HepG2 (cell line): ENCODE measurements at regions not wholly inside any gene's neighbourhood (a gene's known extent, or its start where the extent isn't known, plus 50 kb on each side); places are given as distances from the start of the nearest gene placed in this dataset.

Experiments used
- ATAC-seq: fragments of 200-7000 bp; cut with Tn5 transposase; 3 replicates; pipeline ENCODE4 v1.9.1; 2020; ENCODE audit warnings: mild to moderate bottlenecking, moderate library complexity
- BruUV-seq: library from RNA; stranded (reverse); fragments of 400-500 nt; replicated peaks from 2 replicates; lab custom pipeline; 2021; lab: Mats Ljungman, UMichigan
- CTCF ChIA-PET: fragments of 300-600 bp; formaldehyde crosslinking; extraction: SDS; loops from one replicate; lab custom pipeline; 2021; ENCODE audit warnings: low total read pairs, inconsistent platforms, low intra/inter-chr PET ratio; lab: Yijun Ruan, JAX
- POLR2A ChIA-PET: fragments of 350-600 bp; sonication (Branson Sonifier 250); formaldehyde crosslinking; loops from one replicate; lab custom pipeline; 2020; ENCODE audit warnings: antibody characterized with exemption, inconsistent platforms; lab: Yijun Ruan, JAX
- DNase-seq: peaks from one replicate; pipeline ENCODE4 v3.0.0-alpha.2; 2015; ENCODE audit warnings: low spot score
- FAIRE-seq: peaks from 3 replicates; lab custom pipeline; 2011; peaks lifted over from hg19 to GRCh38; lab: Jason Lieb, UNC
- H2AFZ ChIP-seq: one replicate; pipeline ENCODE4 v1.6.1; 2011; ENCODE audit warnings: low read length, inconsistent platforms
- H3K27ac ChIP-seq: fragments of 300-600 bp; 3 replicates; pipeline ENCODE4 v1.8.0; 2011; ENCODE audit warnings: mixed run types, mild to moderate bottlenecking, mixed read lengths, low read length, inconsistent platforms; ENCODE audit not compliant: insufficient read depth; ENCODE audit errors: extremely low read length
- H3K27me3 ChIP-seq, 2 experiments: fragments of 200-600 bp in 1 of 2; 2 replicates in 1 of 2; 3 replicates in 1 of 2; pipeline versions ENCODE4 v1.6.0 to v1.8.0; 2011; ENCODE audit warnings: low read length in 2 of 2, mild to moderate bottlenecking in 2 of 2, moderate library complexity in 2 of 2, inconsistent platforms in 1 of 2; ENCODE audit not compliant: insufficient read depth in 2 of 2, control insufficient read depth in 1 of 2
- H3K36me3 ChIP-seq, 2 experiments: fragments of 200-600 bp in 1 of 2; replicated peaks in 1 of 2; 2 replicates in 1 of 2; 3 replicates in 1 of 2; pipeline versions ENCODE4 v1.5.1 to v1.8.0; 2011; ENCODE audit warnings: low read length in 2 of 2, inconsistent platforms in 1 of 2; ENCODE audit not compliant: insufficient read depth in 2 of 2, control insufficient read depth in 1 of 2
- H3K4me1 ChIP-seq: 2 replicates; pipeline ENCODE4 v1.5.1; 2012; ENCODE audit warnings: low read length, inconsistent platforms; ENCODE audit not compliant: insufficient read depth
- H3K4me2 ChIP-seq: 2 replicates; pipeline ENCODE4 v1.6.0; 2011; ENCODE audit warnings: low read depth, low read length, inconsistent platforms
- H3K4me3 ChIP-seq, 3 experiments: fragments of 200-600 bp in 1 of 3; sonication (generic), shearing (Covaris generic) in 1 of 3; replicated peaks in 1 of 3; 2 replicates each; pipeline ENCODE4 v1.5.1; 2011 to 2016; ENCODE audit warnings: low read length in 3 of 3, inconsistent platforms in 2 of 3, low read depth in 2 of 3, mild to moderate bottlenecking in 2 of 3, control low read depth in 1 of 3, mixed read lengths in 1 of 3; ENCODE audit not compliant: insufficient read depth in 1 of 3
- H3K79me2 ChIP-seq: one replicate; pipeline ENCODE4 v1.6.1; 2011; ENCODE audit warnings: low read length, inconsistent platforms; ENCODE audit not compliant: insufficient read depth
- H3K9ac ChIP-seq: 2 replicates; pipeline ENCODE4 v1.6.0; 2011; ENCODE audit warnings: mild to moderate bottlenecking, low read depth, low read length, inconsistent platforms; ENCODE audit not compliant: insufficient read depth
- H3K9me3 ChIP-seq: 2 replicates; pipeline ENCODE4 v1.5.1; 2012; ENCODE audit warnings: mild to moderate bottlenecking, low read length
- H4K20me1 ChIP-seq: 2 replicates; pipeline ENCODE4 v1.6.0; 2011; ENCODE audit warnings: inconsistent platforms, mild to moderate bottlenecking, low read length, moderate library complexity; ENCODE audit not compliant: insufficient read depth
- BATF2 ChIP-seq: sonication (generic); formaldehyde crosslinking; IDR thresholded peaks from 2 replicates; pipeline ENCODE4 v1.8.0; 2022; ENCODE audit warnings: mild to moderate bottlenecking, missing genetic modification reagents, moderate library complexity
- ESRRA ChIP-seq: sonication (generic); formaldehyde crosslinking; IDR thresholded peaks from 2 replicates; pipeline ENCODE4 v1.5.1; 2020; ENCODE audit warnings: mild to moderate bottlenecking, low read depth, missing genetic modification reagents
- GABPB1 ChIP-seq: IDR thresholded peaks from 2 replicates; pipeline ENCODE4 v1.6.1; 2016; ENCODE audit warnings: mild to moderate bottlenecking, missing genetic modification reagents, moderate library complexity, missing compliant biosample characterization
- HINFP ChIP-seq: sonication (generic); formaldehyde crosslinking; IDR thresholded peaks from 2 replicates; pipeline ENCODE4 v1.4.0; 2020; ENCODE audit warnings: low read depth, mild to moderate bottlenecking, missing genetic modification reagents
- JUN ChIP-seq: sonication (generic); formaldehyde crosslinking; IDR thresholded peaks from 2 replicates; pipeline ENCODE4 v1.4.0; 2020; ENCODE audit warnings: mild to moderate bottlenecking, missing genetic modification reagents
- NFIB ChIP-seq: sonication (generic); formaldehyde crosslinking; IDR thresholded peaks from 2 replicates; pipeline ENCODE4 v1.9.0; 2021; ENCODE audit warnings: missing genetic modification reagents, mild to moderate bottlenecking, borderline replicate concordance
- NFYB ChIP-seq: sonication (generic); formaldehyde crosslinking; IDR thresholded peaks from 2 replicates; pipeline ENCODE4 v1.4.0; 2020; ENCODE audit warnings: missing genetic modification reagents
- PHB2 ChIP-seq: fragments of 450-650 bp; IDR thresholded peaks from 2 replicates; pipeline ENCODE4 v1.6.1; 2018; ENCODE audit not compliant: partially characterized antibody
- PHF21A ChIP-seq: sonication (generic); formaldehyde crosslinking; IDR thresholded peaks from 2 replicates; pipeline ENCODE4 v1.5.0; 2020; ENCODE audit warnings: mild to moderate bottlenecking, missing genetic modification reagents
- POLR2AphosphoS5 ChIP-seq: IDR thresholded peaks from 2 replicates; pipeline ENCODE4 v1.6.1; 2012; ENCODE audit warnings: low read depth, low read length
- SIN3A ChIP-seq: IDR thresholded peaks from 2 replicates; pipeline ENCODE4 v1.6.1; 2011; ENCODE audit warnings: low read depth, mild to moderate bottlenecking, control low read depth, low read length, borderline replicate concordance
- SUZ12 ChIP-seq: fragments of 150-350 bp; IDR thresholded peaks from 2 replicates; pipeline ENCODE4 v1.6.1; 2014; ENCODE audit warnings: low read depth, low read length
- ZFP90 ChIP-seq: sonication (generic); formaldehyde crosslinking; IDR thresholded peaks from 2 replicates; pipeline ENCODE4 v1.8.0; 2022; ENCODE audit warnings: missing genetic modification reagents, mild to moderate bottlenecking, inconsistent platforms, borderline replicate concordance
- ZNF562 ChIP-seq: sonication (generic); formaldehyde crosslinking; IDR thresholded peaks from 2 replicates; pipeline ENCODE4 v1.8.0; 2022; ENCODE audit warnings: missing genetic modification reagents, borderline replicate concordance
- ZNF740 ChIP-seq: sonication (generic); formaldehyde crosslinking; IDR thresholded peaks from 2 replicates; pipeline ENCODE4 v1.4.0; 2020; ENCODE audit warnings: missing genetic modification reagents
- ZNF883 ChIP-seq: sonication (generic); formaldehyde crosslinking; IDR thresholded peaks from 2 replicates; pipeline ENCODE4 v1.5.1; 2020; ENCODE audit warnings: mild to moderate bottlenecking, missing genetic modification reagents; ENCODE audit errors: not compliant biosample characterization
- ZSCAN9 ChIP-seq: IDR thresholded peaks from 2 replicates; pipeline ENCODE4 v1.6.1; 2016; ENCODE audit warnings: borderline replicate concordance
- WGBS: methylation state at CpG from one replicate; pipeline ENCODE4 v1.1.6; 2017; ENCODE audit warnings: low lambda C conversion rate; 5-methylcytosine and 5-hydroxymethylcytosine counted together
- in situ Hi-C: cut with HindIII; loops from 2 replicates; pipeline ENCODE4 v1.10.0; 2017; ENCODE audit warnings: low pct_unique_long_range_greater_than_20kb; ENCODE audit not compliant: extremely low pct_ligation_motif_present
- intact Hi-C: fragments of 100-400 bp; cut with micrococcal nuclease; formaldehyde crosslinking; loops from one replicate; pipeline ENCODE4 v1.10.0; 2022; ENCODE audit not compliant: unreplicated experiment
- TF ChIP-seq, protein P1 (sequence below): sonication (generic); formaldehyde crosslinking; IDR thresholded peaks from 2 replicates; pipeline ENCODE4 v1.8.1; 2023; ENCODE audit warnings: missing genetic modification reagents, mild to moderate bottlenecking, borderline replicate concordance
- TF ChIP-seq, protein P2 (sequence below): sonication (generic); formaldehyde crosslinking; IDR thresholded peaks from 2 replicates; pipeline ENCODE4 v1.9.0; 2021; ENCODE audit warnings: missing genetic modification reagents, borderline replicate concordance
- TF ChIP-seq, protein P3 (sequence below): sonication (generic); formaldehyde crosslinking; IDR thresholded peaks from 2 replicates; pipeline ENCODE4 v1.4.0; 2020; ENCODE audit warnings: missing genetic modification reagents

GRCh38 chr22:27262361-27262760 is 539.2 kb downstream of the MN1 start:
- Histone ChIP-seq H2AFZ (no peak overlapping the region), H3K79me2 (no peaks in the 10 kb centered on the region), H3K9ac (no peak overlapping the region), H3K9me3 (no peaks in the 10 kb centered on the region), H3K4me1 (no peaks in the 10 kb centered on the region), H3K36me3 (no peaks in the 10 kb centered on the region), H3K27ac (no peak overlapping the region), H3K27me3 (0 out of 5 replicates have a peak, but pooled peaks cover 0 to 3% of the 10 kb centered on the region in 2 experiments), H3K4me2 (no peak overlapping the region), H3K4me3 (no peak overlapping the region), H4K20me1 (no peaks in the 10 kb centered on the region)
- ATAC-seq (no peak), DNase-seq (no peak), FAIRE-seq (no peak)
- BruUV-seq, result no TSS peak
- in situ Hi-C loops (no loop called here), intact Hi-C loops (no loop called here)
- CTCF ChIA-PET, result no interaction called here
- TF ChIP-seq ZSCAN9 (CRISPR knock-in tag) (no peak), POLR2AphosphoS5 (no peak), ZNF883 (CRISPR knock-in tag) (no peak), PHB2 (no peak), NFYB (no peak), JUN (CRISPR knock-in tag) (no peak), PHF21A (CRISPR knock-in tag) (no peak), GABPB1 (CRISPR knock-in tag) (no peak), ZNF740 (CRISPR knock-in tag) (no peak), ZFP90 (CRISPR knock-in tag) (no peak), BATF2 (CRISPR knock-in tag) (no peak), SIN3A (no peak), NFIB (no peak), HINFP (CRISPR knock-in tag) (no peak), ZNF562 (CRISPR knock-in tag) (no peak), ESRRA (CRISPR knock-in tag) (no peak), SUZ12 (no peak)
- TF ChIP-seq, protein P1, sequence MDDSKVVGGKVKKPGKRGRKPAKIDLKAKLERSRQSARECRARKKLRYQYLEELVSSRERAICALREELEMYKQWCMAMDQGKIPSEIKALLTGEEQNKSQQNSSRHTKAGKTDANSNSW (CRISPR knock-in tag), result no peak
- TF ChIP-seq, protein P2, sequence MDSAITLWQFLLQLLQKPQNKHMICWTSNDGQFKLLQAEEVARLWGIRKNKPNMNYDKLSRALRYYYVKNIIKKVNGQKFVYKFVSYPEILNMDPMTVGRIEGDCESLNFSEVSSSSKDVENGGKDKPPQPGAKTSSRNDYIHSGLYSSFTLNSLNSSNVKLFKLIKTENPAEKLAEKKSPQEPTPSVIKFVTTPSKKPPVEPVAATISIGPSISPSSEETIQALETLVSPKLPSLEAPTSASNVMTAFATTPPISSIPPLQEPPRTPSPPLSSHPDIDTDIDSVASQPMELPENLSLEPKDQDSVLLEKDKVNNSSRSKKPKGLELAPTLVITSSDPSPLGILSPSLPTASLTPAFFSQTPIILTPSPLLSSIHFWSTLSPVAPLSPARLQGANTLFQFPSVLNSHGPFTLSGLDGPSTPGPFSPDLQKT (CRISPR knock-in tag), result no peak
- TF ChIP-seq, protein P3, sequence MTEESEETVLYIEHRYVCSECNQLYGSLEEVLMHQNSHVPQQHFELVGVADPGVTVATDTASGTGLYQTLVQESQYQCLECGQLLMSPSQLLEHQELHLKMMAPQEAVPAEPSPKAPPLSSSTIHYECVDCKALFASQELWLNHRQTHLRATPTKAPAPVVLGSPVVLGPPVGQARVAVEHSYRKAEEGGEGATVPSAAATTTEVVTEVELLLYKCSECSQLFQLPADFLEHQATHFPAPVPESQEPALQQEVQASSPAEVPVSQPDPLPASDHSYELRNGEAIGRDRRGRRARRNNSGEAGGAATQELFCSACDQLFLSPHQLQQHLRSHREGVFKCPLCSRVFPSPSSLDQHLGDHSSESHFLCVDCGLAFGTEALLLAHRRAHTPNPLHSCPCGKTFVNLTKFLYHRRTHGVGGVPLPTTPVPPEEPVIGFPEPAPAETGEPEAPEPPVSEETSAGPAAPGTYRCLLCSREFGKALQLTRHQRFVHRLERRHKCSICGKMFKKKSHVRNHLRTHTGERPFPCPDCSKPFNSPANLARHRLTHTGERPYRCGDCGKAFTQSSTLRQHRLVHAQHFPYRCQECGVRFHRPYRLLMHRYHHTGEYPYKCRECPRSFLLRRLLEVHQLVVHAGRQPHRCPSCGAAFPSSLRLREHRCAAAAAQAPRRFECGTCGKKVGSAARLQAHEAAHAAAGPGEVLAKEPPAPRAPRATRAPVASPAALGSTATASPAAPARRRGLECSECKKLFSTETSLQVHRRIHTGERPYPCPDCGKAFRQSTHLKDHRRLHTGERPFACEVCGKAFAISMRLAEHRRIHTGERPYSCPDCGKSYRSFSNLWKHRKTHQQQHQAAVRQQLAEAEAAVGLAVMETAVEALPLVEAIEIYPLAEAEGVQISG, result no peak
- POLR2A ChIA-PET, result no interaction called here
- 8% methylated on average over 10 of the region's 10 CpGs for WGBS
